ENCODE measurements at regions not wholly inside any gene's neighbourhood (a gene's known extent, or its start where the extent isn't known, plus 50 kb on each side); places are given as distances from the start of the nearest gene placed in this dataset.

DNA sequence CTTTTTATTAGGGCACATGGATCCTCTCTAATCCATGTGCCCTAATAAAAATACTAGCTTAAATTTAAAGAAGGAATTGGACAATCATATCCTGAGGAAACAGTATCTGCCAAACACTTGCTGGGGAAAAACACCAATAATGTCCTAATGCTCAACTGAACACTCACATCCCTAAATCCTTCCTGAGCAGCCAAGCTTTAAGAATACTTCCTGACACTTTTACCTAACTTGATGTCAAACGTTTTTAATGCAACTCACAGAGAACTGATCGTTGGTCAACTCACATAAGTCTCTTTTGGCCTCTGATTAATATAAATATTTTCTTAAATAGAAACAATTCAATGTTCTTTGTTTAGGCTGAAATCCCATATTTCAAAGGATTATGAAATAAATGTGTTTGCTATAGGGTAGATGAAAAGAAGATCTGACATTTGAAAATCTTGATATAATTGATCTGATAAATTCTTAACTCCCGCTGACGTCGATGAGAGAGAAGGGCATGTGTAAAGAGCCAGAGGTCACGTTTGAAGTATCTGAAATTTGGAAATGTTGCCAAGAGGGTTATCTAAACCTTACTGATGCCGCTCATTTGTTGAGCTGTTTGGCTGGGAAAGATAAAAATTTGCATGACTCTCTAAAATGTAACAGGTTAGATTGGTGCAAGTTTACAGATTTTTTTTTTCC is 122.8 kb upstream of the RHOBTB1 start:
- 29 to 31% methylated on average over 7 of the region's 7 CpGs for WGBS, 2 donors
- no peak overlapping the region for H3K27ac ChIP-seq

DNA sequence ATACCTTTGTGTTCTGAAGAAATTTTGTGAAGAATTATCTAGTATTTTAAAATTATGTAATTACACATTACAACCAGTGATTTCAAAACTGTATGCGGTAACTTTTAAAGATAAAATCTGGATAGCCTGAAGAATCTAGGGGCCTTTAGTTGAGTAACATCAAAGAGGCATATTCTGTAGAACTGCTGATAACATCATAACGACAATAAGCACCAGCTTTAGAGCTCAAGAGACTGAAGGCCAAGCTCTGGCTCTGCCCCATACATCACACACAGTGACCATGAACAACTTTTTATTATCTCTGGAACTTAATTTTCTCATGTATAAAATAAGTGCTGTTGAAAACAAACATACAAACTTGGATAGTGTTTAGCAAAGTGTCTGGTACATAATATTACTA is 121.1 kb upstream of the RHOBTB1 start:
- Histone ChIP-seq H3K27me3 (no peaks in the 10 kb centered on the region), H3K4me1 (no peaks in the 10 kb centered on the region), H3K36me3 (no peaks in the 10 kb centered on the region), H3K27ac (no peak overlapping the region), H3K9me3 (no peaks in the 10 kb centered on the region), H3K4me3 (no peak overlapping the region)
- WGBS, 2 donors, result 78 to 83% methylated on average over 2 of the region's 2 CpGs
- no peak for ATAC-seq (ENCODE audit: low FRiP score in 2 of 2)
- no peak for DNase-seq
- TF ChIP-seq EP300 (IDR thresholded peaks at IDR 0.05) (no peak), POLR2AphosphoS5 (IDR thresholded peaks at IDR 0.05) (no peak)
- TF ChIP-seq, protein P1, sequence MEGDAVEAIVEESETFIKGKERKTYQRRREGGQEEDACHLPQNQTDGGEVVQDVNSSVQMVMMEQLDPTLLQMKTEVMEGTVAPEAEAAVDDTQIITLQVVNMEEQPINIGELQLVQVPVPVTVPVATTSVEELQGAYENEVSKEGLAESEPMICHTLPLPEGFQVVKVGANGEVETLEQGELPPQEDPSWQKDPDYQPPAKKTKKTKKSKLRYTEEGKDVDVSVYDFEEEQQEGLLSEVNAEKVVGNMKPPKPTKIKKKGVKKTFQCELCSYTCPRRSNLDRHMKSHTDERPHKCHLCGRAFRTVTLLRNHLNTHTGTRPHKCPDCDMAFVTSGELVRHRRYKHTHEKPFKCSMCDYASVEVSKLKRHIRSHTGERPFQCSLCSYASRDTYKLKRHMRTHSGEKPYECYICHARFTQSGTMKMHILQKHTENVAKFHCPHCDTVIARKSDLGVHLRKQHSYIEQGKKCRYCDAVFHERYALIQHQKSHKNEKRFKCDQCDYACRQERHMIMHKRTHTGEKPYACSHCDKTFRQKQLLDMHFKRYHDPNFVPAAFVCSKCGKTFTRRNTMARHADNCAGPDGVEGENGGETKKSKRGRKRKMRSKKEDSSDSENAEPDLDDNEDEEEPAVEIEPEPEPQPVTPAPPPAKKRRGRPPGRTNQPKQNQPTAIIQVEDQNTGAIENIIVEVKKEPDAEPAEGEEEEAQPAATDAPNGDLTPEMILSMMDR (IDR thresholded peaks at IDR 0.05), result no peak

More for the DNA sequence above, 122.8 kb upstream of the RHOBTB1 start:
- H3K4me1 ChIP-seq, result no peaks in the 10 kb centered on the region
- TF ChIP-seq, protein P1 (IDR thresholded peaks at IDR 0.05), result no peak
- TF ChIP-seq POLR2A (IDR thresholded peaks at IDR 0.05) (no peak), POLR2AphosphoS5 (IDR thresholded peaks at IDR 0.05) (no peak), EP300 (IDR thresholded peaks at IDR 0.05) (no peak)
- ATAC-seq (ENCODE audit: low FRiP score in 2 of 2), result no peak
- DNase-seq, result no peak
- no peaks in the 10 kb centered on the region for H3K9me3 ChIP-seq
- H3K27me3 ChIP-seq, result no peaks in the 10 kb centered on the region
- H3K36me3 ChIP-seq, result no peaks in the 10 kb centered on the region
- no peak overlapping the region for H3K4me3 ChIP-seq

DNA sequence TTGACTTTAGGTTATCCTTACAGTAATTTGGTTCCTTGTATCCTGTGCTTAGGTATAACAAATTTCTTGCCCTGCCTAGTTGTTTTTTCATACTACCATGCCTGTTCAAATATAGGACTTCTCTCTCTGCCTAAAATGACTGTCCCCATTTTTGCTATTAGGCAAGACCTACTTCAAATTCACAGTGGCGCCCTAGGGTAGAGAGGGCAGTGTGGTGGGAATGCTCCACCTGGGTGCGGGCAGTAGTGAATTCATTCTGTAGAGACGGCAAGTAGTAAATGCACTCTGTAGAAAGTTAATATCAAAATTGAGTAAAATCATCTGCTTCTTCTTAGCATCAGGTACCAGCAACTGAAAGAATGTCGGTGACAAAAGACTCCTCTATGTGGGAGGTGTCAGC is 120.4 kb upstream of the RHOBTB1 start:
- no peaks in the 10 kb centered on the region for H3K27me3 ChIP-seq
- H3K4me3 ChIP-seq, result no peak overlapping the region
- H3K9me3 ChIP-seq, result no peaks in the 10 kb centered on the region
- WGBS, 2 donors, result 95 to 98% methylated on average over 4 of the region's 4 CpGs
- TF ChIP-seq EP300 (IDR thresholded peaks at IDR 0.05) (no peak), POLR2A (IDR thresholded peaks at IDR 0.05) (no peak), POLR2AphosphoS5 (IDR thresholded peaks at IDR 0.05) (no peak)
- TF ChIP-seq, protein P1 (IDR thresholded peaks at IDR 0.05), result no peak
- DNase-seq, result no peak
- no peaks in the 10 kb centered on the region for H3K4me1 ChIP-seq
- no peak overlapping the region for H3K27ac ChIP-seq
- no peak for ATAC-seq (ENCODE audit: low FRiP score in 2 of 2)
- H3K36me3 ChIP-seq, result no peaks in the 10 kb centered on the region

DNA sequence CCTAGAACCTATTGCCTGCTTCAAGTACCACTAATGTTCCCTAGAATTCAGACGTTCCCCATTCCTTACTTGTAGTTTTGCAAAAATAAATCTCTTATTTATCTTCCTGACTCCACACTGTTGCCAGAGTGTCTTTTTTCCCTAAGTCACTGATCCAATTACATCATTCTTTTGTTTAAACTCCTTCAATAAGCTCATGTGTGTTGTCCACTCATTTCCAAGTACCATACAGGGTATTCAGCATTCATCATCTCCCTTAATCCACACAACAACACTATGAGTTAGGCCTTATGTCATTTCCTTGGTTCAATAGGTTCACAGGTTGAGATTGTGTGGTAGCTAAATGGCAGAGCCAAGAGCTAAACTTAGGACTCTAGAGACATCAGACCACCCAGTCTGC is 119.9 kb upstream of the RHOBTB1 start:
- Histone ChIP-seq H3K27me3 (no peaks in the 10 kb centered on the region), H3K4me1 (no peaks in the 10 kb centered on the region), H3K9me3 (no peaks in the 10 kb centered on the region), H3K4me3 (no peak overlapping the region), H3K27ac (no peak overlapping the region), H3K36me3 (no peaks in the 10 kb centered on the region)
- DNase-seq (no peak), ATAC-seq (ENCODE audit: low FRiP score in 2 of 2) (peak in 1 of 2 donors; percentile 30)
- WGBS, 2 donors, result 57 to 59% methylated on average over 1 of the region's 1 CpG
- TF ChIP-seq POLR2AphosphoS5 (IDR thresholded peaks at IDR 0.05) (no peak), EP300 (IDR thresholded peaks at IDR 0.05) (no peak)
- TF ChIP-seq, protein P1 (IDR thresholded peaks at IDR 0.05), result no peak

DNA sequence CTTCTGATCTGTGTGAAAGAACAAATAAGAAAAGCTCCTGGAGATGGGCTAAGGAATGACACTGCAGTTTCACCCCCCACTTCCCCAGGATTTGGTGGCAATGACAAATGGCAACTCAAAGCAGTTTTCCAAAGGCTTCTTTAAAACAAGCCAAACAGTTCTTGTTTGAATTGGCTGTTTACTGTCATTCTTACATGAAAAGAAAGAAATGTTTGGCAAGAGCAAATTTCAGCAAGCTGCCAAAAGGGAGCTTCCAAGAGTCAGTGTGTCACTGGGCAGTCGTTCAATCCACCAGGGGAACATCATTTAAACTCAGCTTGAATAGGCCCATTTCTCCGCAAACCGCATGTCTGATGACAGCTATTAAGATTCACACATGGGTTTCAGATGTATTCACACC is 119.0 kb upstream of the RHOBTB1 start:
- no peaks in the 10 kb centered on the region for H3K9me3 ChIP-seq
- WGBS, 2 donors, result 66 to 83% methylated on average over 3 of the region's 3 CpGs
- DNase-seq (no peak), ATAC-seq (ENCODE audit: low FRiP score in 2 of 2) (peak in 1 of 2 donors; percentile 69)
- no peaks in the 10 kb centered on the region for H3K4me1 ChIP-seq
- TF ChIP-seq EP300 (IDR thresholded peaks at IDR 0.05) (no peak), POLR2AphosphoS5 (IDR thresholded peaks at IDR 0.05) (no peak), POLR2A (IDR thresholded peaks at IDR 0.05) (no peak)
- TF ChIP-seq, protein P1 (IDR thresholded peaks at IDR 0.05), result no peak
- H3K36me3 ChIP-seq, result no peaks in the 10 kb centered on the region
- no peak overlapping the region for H3K27ac ChIP-seq
- H3K27me3 ChIP-seq, result no peaks in the 10 kb centered on the region
- H3K4me3 ChIP-seq, result no peak overlapping the region
